Endothelial cell of umbilical vein (primary cell): ENCODE measurements at regions not wholly inside any gene's neighbourhood (a gene's known extent, or its start where the extent isn't known, plus 50 kb on each side); places are given as distances from the start of the nearest gene placed in this dataset.

Source experiments
- BruUV-seq: library from RNA; stranded (reverse); fragments of 400-500 nt; replicated peaks from 2 replicates; lab custom pipeline; 2021; lab: Mats Ljungman, UMichigan
- CTCF ChIA-PET: fragments of 300-600, 350-600 bp; sonication (Branson Sonifier 250); formaldehyde crosslinking; loops from one replicate; lab custom pipeline; 2021; ENCODE audit warnings: antibody characterized with exemption, inconsistent platforms; lab: Charles Lee
- POLR2A ChIA-PET: fragments of 300-600, 350-600 bp; sonication (Branson Sonifier 250); formaldehyde crosslinking; loops from one replicate; lab custom pipeline; 2021; ENCODE audit warnings: antibody characterized with exemption, inconsistent platforms; lab: Charles Lee
- DNase-seq: peaks from one replicate; pipeline ENCODE4 v3.0.0-alpha.2; 2011; ENCODE audit warnings: low read depth, low spot score
- FAIRE-seq: peaks from 2 replicates; lab custom pipeline; 2011; peaks lifted over from hg19 to GRCh38; lab: Jason Lieb, UNC
- H2AFZ ChIP-seq: 2 replicates; pipeline ENCODE4 v1.6.0; 2012; ENCODE audit warnings: low read depth, low read length, control low read depth, inconsistent platforms
- H3K27ac ChIP-seq: 2 replicates; pipeline ENCODE4 v1.5.1; 2011; ENCODE audit warnings: low read depth, mild to moderate bottlenecking, control low read depth, low read length, moderate library complexity; ENCODE audit not compliant: insufficient read depth
- H3K27me3 ChIP-seq, 2 experiments: 2 replicates each; pipeline versions ENCODE4 v1.6.0 to v1.6.1; 2011; ENCODE audit warnings: low read length in 2 of 2, mixed read lengths in 1 of 2; ENCODE audit not compliant: control insufficient read depth in 2 of 2, insufficient read depth in 2 of 2
- H3K36me3 ChIP-seq, 2 experiments: 2 replicates in 1 of 2; 3 replicates in 1 of 2; pipeline ENCODE4 v1.5.1; 2011; ENCODE audit warnings: low read length in 2 of 2, mild to moderate bottlenecking in 1 of 2, moderate library complexity in 1 of 2; ENCODE audit not compliant: control insufficient read depth in 2 of 2, insufficient read depth in 2 of 2; ENCODE audit errors: extremely low read depth in 1 of 2
- H3K4me1 ChIP-seq: 3 replicates; pipeline ENCODE4 v1.5.1; 2011; ENCODE audit warnings: mild to moderate bottlenecking, low read length; ENCODE audit not compliant: control insufficient read depth, insufficient read depth; ENCODE audit errors: extremely low read depth
- H3K4me2 ChIP-seq: 2 replicates; pipeline ENCODE4 v1.6.1; 2011; ENCODE audit warnings: low read length, control low read depth, mixed read lengths; ENCODE audit not compliant: insufficient read depth
- H3K4me3 ChIP-seq, 3 experiments: fragments of 200-600 bp in 1 of 3; sonication (generic), shearing (Covaris generic) in 1 of 3; replicated peaks in 1 of 3; 2 replicates each; pipeline ENCODE4 v1.5.1; 2011 to 2016; ENCODE audit warnings: control low read depth in 3 of 3, low read length in 3 of 3, mild to moderate bottlenecking in 2 of 3, inconsistent platforms in 1 of 3, low read depth in 1 of 3, moderate library complexity in 1 of 3; ENCODE audit not compliant: insufficient read depth in 1 of 3
- H3K79me2 ChIP-seq: 2 replicates; pipeline ENCODE4 v1.6.0; 2012; ENCODE audit warnings: low read length, inconsistent platforms; ENCODE audit not compliant: control insufficient read depth, insufficient read depth
- H3K9ac ChIP-seq: replicated peaks from 2 replicates; pipeline ENCODE3; 2011; ENCODE audit warnings: low read length, control low read depth; ENCODE audit not compliant: insufficient read depth; ENCODE audit errors: extremely low read depth
- H3K9me1 ChIP-seq: replicated peaks from 3 replicates; pipeline ENCODE4 v1.6.0; 2011; ENCODE audit warnings: mild to moderate bottlenecking, low read length; ENCODE audit not compliant: control insufficient read depth, insufficient read depth; ENCODE audit errors: extremely low read depth
- H3K9me3 ChIP-seq: replicated peaks from 2 replicates; pipeline ENCODE4 v1.5.1; 2012; ENCODE audit warnings: low read length, inconsistent platforms; ENCODE audit not compliant: control insufficient read depth, insufficient read depth
- H4K20me1 ChIP-seq: replicated peaks from 2 replicates; pipeline ENCODE3; 2011; ENCODE audit warnings: mild to moderate bottlenecking, low read length; ENCODE audit not compliant: control insufficient read depth, insufficient read depth; ENCODE audit errors: extremely low read depth
- CTCF ChIP-seq, 2 donors: IDR thresholded peaks; 1 replicate in 1 of 2; 2 replicates in 1 of 2; pipeline ENCODE4 v1.5.1; 2011; ENCODE audit warnings: low read length in 2 of 2, mild to moderate bottlenecking in 2 of 2, moderate library complexity in 2 of 2, control low read depth in 1 of 2, inconsistent platforms in 1 of 2, low read depth in 1 of 2; ENCODE audit not compliant: insufficient read depth in 1 of 2; ENCODE audit errors: extremely low read depth in 1 of 2
- EZH2 ChIP-seq: IDR thresholded peaks from 2 replicates; pipeline ENCODE4 v1.6.1; 2012; ENCODE audit warnings: borderline replicate concordance, low read depth, mild to moderate bottlenecking, moderate library complexity, low read length, inconsistent platforms; ENCODE audit not compliant: severe bottlenecking
- FOS ChIP-seq: IDR thresholded peaks from 2 replicates; pipeline ENCODE4 v1.6.1; 2011; ENCODE audit warnings: mild to moderate bottlenecking, low read length, moderate library complexity, borderline replicate concordance; ENCODE audit not compliant: insufficient read depth
- GATA2 ChIP-seq: IDR thresholded peaks from 2 replicates; pipeline ENCODE4 v1.7.0; 2011; ENCODE audit warnings: low read depth, mild to moderate bottlenecking, moderate library complexity, mixed read lengths, low read length; ENCODE audit not compliant: insufficient read length, insufficient read depth
- JUN ChIP-seq: IDR thresholded peaks from 2 replicates; pipeline ENCODE4 v1.6.1; 2011; ENCODE audit warnings: borderline replicate concordance, low read depth; ENCODE audit not compliant: insufficient read length, insufficient read depth
- MAX ChIP-seq: IDR thresholded peaks from 2 replicates; pipeline ENCODE4 v1.6.1; 2011; ENCODE audit not compliant: insufficient read depth, insufficient read length
- MYC ChIP-seq: IDR thresholded peaks from one replicate; pipeline ENCODE4 v1.6.1; 2011; ENCODE audit warnings: mild to moderate bottlenecking, low read depth, low read length
- POLR2A ChIP-seq: IDR thresholded peaks from 2 replicates; pipeline ENCODE4 v1.6.1; 2012; ENCODE audit warnings: low read depth, mild to moderate bottlenecking, control low read depth, low read length
- POLR2AphosphoS5 ChIP-seq: IDR thresholded peaks from 2 replicates; pipeline ENCODE4 v1.6.1; 2012; ENCODE audit warnings: low read depth, mild to moderate bottlenecking, control low read depth, low read length, moderate library complexity; ENCODE audit not compliant: insufficient read depth
- dilution Hi-C: fragments of 300-500 bp; cut with MboI; formaldehyde crosslinking; loops from one replicate; pipeline ENCODE4 v1.15.0; 2019; ENCODE audit warnings: low sequenced_read_pairs; ENCODE audit not compliant: extremely low pct_ligation_motif_present
- intact Hi-C: fragments of 100-400 bp; cut with micrococcal nuclease; formaldehyde crosslinking; loops from one replicate; pipeline ENCODE4 v1.10.0; 2022

- Histone ChIP-seq H3K36me3 (no peaks in the 10 kb centered on the region), H3K79me2 (no peaks in the 10 kb centered on the region), H3K4me2 (no peak overlapping the region), H3K4me3 (no peak overlapping the region), H3K27me3 (peaks cover 2 to 8% of the 10 kb centered on the region in 2 experiments), H3K9me1 (no peaks in the 10 kb centered on the region), H2AFZ (no peak overlapping the region), H3K27ac (no peak overlapping the region), H3K9ac (no peak overlapping the region), H3K4me1 (no peaks in the 10 kb centered on the region), H3K9me3 (no peaks in the 10 kb centered on the region), H4K20me1 (no peaks in the 10 kb centered on the region)
- no peak for FAIRE-seq
- no TSS peak for BruUV-seq
- no peak for DNase-seq
- intact Hi-C loops (no loop called here), dilution Hi-C loops (no loop called here)
- POLR2A ChIA-PET, result no interaction called here
- CTCF ChIA-PET, result interaction anchor here (1.1 to 3.7 kb wide), 4 partner anchors 8 to 160 kb away, joined by 3 to 18 read pairs (median 6); no protein-coding TSS in a partner anchor
- TF ChIP-seq POLR2A (no peak), CTCF (IDR thresholded peaks at IDR 0.05; ENCODE audit: extremely low read depth in 1 of 2, insufficient read depth in 1 of 2, low read depth in 1 of 2, low read length in 2 of 2) (no peak), FOS (no peak), EZH2 (no peak), POLR2AphosphoS5 (no peak), JUN (no peak), MYC (no peak), GATA2 (no peak), MAX (no peak)
Measured at GRCh38 chr5:54403885-54404416, 51.5 kb upstream of the HSPB3 start.
